ENCODE measurements at regions not wholly inside any gene's neighbourhood (a gene's known extent, or its start where the extent isn't known, plus 50 kb on each side); places are given as distances from the start of the nearest gene placed in this dataset.

- H3K4me1 ChIP-seq, result no peaks in the 10 kb centered on the region
- no peaks in the 10 kb centered on the region for H3K36me3 ChIP-seq (ENCODE audit: control insufficient read depth, insufficient read depth, low read length)
- CTCF ChIA-PET, result no interaction called here
- intact Hi-C loops (cut with micrococcal nuclease; ENCODE audit: unreplicated experiment), result no loop called here
- no peak overlapping the region for H3K4me3 Mint-ChIP-seq (ENCODE audit: unreplicated experiment)
- TF ChIP-seq CTCF (IDR thresholded peaks at IDR 0.05; ENCODE audit: insufficient read depth in 1 of 2, low read depth in 1 of 2, low read length in 1 of 2, severe bottlenecking in 1 of 2, unreplicated experiment in 1 of 2), result no peak
- no peaks in the 10 kb centered on the region for H3K4me1 Mint-ChIP-seq (ENCODE audit: low read depth, unreplicated experiment)
- no peak for DNase-seq
- no peak overlapping the region for H3K4me3 ChIP-seq (ENCODE audit: low read depth, low read length)
- H3K9me3 ChIP-seq, result no peaks in the 10 kb centered on the region
- no TSS peak for BruUV-seq (replicated peaks)
- POLR2A ChIA-PET, result no interaction called here
- no peaks in the 10 kb centered on the region for H3K27me3 ChIP-seq (replicated peaks; ENCODE audit: control insufficient read depth, insufficient read depth, low read length)
- no peaks in the 10 kb centered on the region for H3K9me3 Mint-ChIP-seq (ENCODE audit: unreplicated experiment)
- H3K27me3 Mint-ChIP-seq (ENCODE audit: insufficient read depth, unreplicated experiment), result no peaks in the 10 kb centered on the region
- no peak overlapping the region for H3K27ac Mint-ChIP-seq (ENCODE audit: unreplicated experiment)
- H3K36me3 Mint-ChIP-seq (ENCODE audit: insufficient read depth, unreplicated experiment), result no peaks in the 10 kb centered on the region
These were observed 425.2 kb upstream of the RASGEF1B start for GRCh38 chr4:81896936-81897335.

- H3K4me3 ChIP-seq (ENCODE audit: low read depth, low read length), result no peak overlapping the region
- Mint-ChIP-seq H3K4me3 (ENCODE audit: unreplicated experiment) (no peak overlapping the region), H3K9me3 (ENCODE audit: unreplicated experiment) (no peaks in the 10 kb centered on the region), H3K27ac (ENCODE audit: unreplicated experiment) (no peak overlapping the region), H3K27me3 (ENCODE audit: insufficient read depth, unreplicated experiment) (no peaks in the 10 kb centered on the region), H3K36me3 (ENCODE audit: insufficient read depth, unreplicated experiment) (no peaks in the 10 kb centered on the region), H3K4me1 (ENCODE audit: low read depth, unreplicated experiment) (no peaks in the 10 kb centered on the region)
- 0 out of 2 replicates have a peak, but pooled peaks cover 2% of the 10 kb centered on the region for H3K9me3 ChIP-seq
- POLR2A ChIA-PET, result no interaction called here
- BruUV-seq (replicated peaks), result no TSS peak
- intact Hi-C loops (cut with micrococcal nuclease; ENCODE audit: unreplicated experiment), result no loop called here
- no peak for TF ChIP-seq CTCF (IDR thresholded peaks at IDR 0.05; ENCODE audit: insufficient read depth in 1 of 2, low read depth in 1 of 2, low read length in 1 of 2, severe bottlenecking in 1 of 2, unreplicated experiment in 1 of 2)
- H3K27me3 ChIP-seq (replicated peaks; ENCODE audit: control insufficient read depth, insufficient read depth, low read length), result no peaks in the 10 kb centered on the region
- H3K4me1 ChIP-seq, result no peaks in the 10 kb centered on the region
- DNase-seq, result no peak
- H3K36me3 ChIP-seq (ENCODE audit: control insufficient read depth, insufficient read depth, low read length), result no peaks in the 10 kb centered on the region
- CTCF ChIA-PET, result no interaction called here
These were observed 419.6 kb upstream of the RASGEF1B start for GRCh38 chr4:81891005-81891996.

GRCh38 chr4:81884986-81885385 lies 413.3 kb upstream of the RASGEF1B start:
- BruUV-seq (replicated peaks), result no TSS peak
- no peaks in the 10 kb centered on the region for H3K27me3 Mint-ChIP-seq (ENCODE audit: insufficient read depth, unreplicated experiment)
- intact Hi-C loops (cut with micrococcal nuclease; ENCODE audit: unreplicated experiment), result no loop called here

More at GRCh38 chr4:81884986-81885385, 413.3 kb upstream of the RASGEF1B start:
- Mint-ChIP-seq H3K4me3 (ENCODE audit: unreplicated experiment) (no peak overlapping the region), H3K4me1 (ENCODE audit: low read depth, unreplicated experiment) (no peaks in the 10 kb centered on the region), H3K36me3 (ENCODE audit: insufficient read depth, unreplicated experiment) (no peaks in the 10 kb centered on the region), H3K27ac (ENCODE audit: unreplicated experiment) (no peak overlapping the region), H3K9me3 (ENCODE audit: unreplicated experiment) (no peaks in the 10 kb centered on the region)
- no peak for TF ChIP-seq CTCF (IDR thresholded peaks at IDR 0.05; ENCODE audit: insufficient read depth in 1 of 2, low read depth in 1 of 2, low read length in 1 of 2, severe bottlenecking in 1 of 2, unreplicated experiment in 1 of 2)
- no peaks in the 10 kb centered on the region for H3K27me3 ChIP-seq (replicated peaks; ENCODE audit: control insufficient read depth, insufficient read depth, low read length)
- no peak for DNase-seq
- ChIA-PET POLR2A (interaction anchor here (0.5 to 1.3 kb wide), 2 partner anchors 366 to 413 kb away, joined by 3 to 4 read pairs; partner anchors contain the start of gene RASGEF1B), CTCF (no interaction called here)
- H3K9me3 ChIP-seq, result 0 out of 2 replicates have a peak, but pooled peaks cover 6% of the 10 kb centered on the region
- no peak overlapping the region for H3K4me3 ChIP-seq (ENCODE audit: low read depth, low read length)
- no peaks in the 10 kb centered on the region for H3K36me3 ChIP-seq (ENCODE audit: control insufficient read depth, insufficient read depth, low read length)
- H3K4me1 ChIP-seq, result no peaks in the 10 kb centered on the region

All from Caco-2 (cell line).